K562 (cell line): ENCODE measurements at regions not wholly inside any gene's neighbourhood (a gene's known extent, or its start where the extent isn't known, plus 50 kb on each side); places are given as distances from the start of the nearest gene placed in this dataset.

ENCODE experiments used
- ATAC-seq: fragments of 200-7000 bp; cut with Tn5 transposase; 3 replicates; pipeline ENCODE4 v1.9.1; 2020; ENCODE audit warnings: moderate library complexity
- BruUV-seq: library from RNA; stranded (reverse); fragments of 400-500 nt; replicated peaks from 2 replicates; lab custom pipeline; 2021; lab: Mats Ljungman, UMichigan
- CTCF ChIA-PET: fragments of 300-600 bp; formaldehyde crosslinking; extraction: SDS; loops from one replicate; lab custom pipeline; 2021; ENCODE audit warnings: low intra/inter-chr PET ratio; lab: Yijun Ruan, JAX
- POLR2A ChIA-PET: fragments of 300-600, 350-650 bp; sonication (Branson Sonifier 250); formaldehyde crosslinking; extraction: SDS; loops from one replicate; lab custom pipeline; 2021; ENCODE audit warnings: antibody characterized with exemption, inconsistent platforms; lab: Yijun Ruan, JAX
- DNase-seq, 4 experiments: peaks; one replicate each; pipeline versions ENCODE4 v3.0.0 to v3.0.0-alpha.2; 2011 to 2018; ENCODE audit warnings: low spot score in 3 of 4, mixed read lengths in 3 of 4; ENCODE audit errors: extremely low read depth in 1 of 4
- FAIRE-seq: peaks from 2 replicates; lab custom pipeline; 2011; peaks lifted over from hg19 to GRCh38; lab: Jason Lieb, UNC
- H2AFZ ChIP-seq: 2 replicates; pipeline ENCODE4 v1.6.0; 2011; ENCODE audit warnings: low read depth, low read length, control low read depth, inconsistent platforms
- H3K27ac ChIP-seq: fragments of 200-600 bp; 3 replicates; pipeline ENCODE4 v1.8.0; 2011; ENCODE audit warnings: low read depth, mild to moderate bottlenecking, control low read depth, inconsistent platforms, low read length, moderate library complexity, mixed read lengths; ENCODE audit errors: extremely low read depth
- H3K27me3 ChIP-seq, 2 experiments: fragments of 300-600 bp in 1 of 2; 2 replicates in 1 of 2; 3 replicates in 1 of 2; pipeline versions ENCODE4 v1.6.0 to v1.8.0; 2011; ENCODE audit warnings: inconsistent platforms in 2 of 2, low read length in 2 of 2, mild to moderate bottlenecking in 1 of 2, mixed read lengths in 1 of 2, moderate library complexity in 1 of 2; ENCODE audit not compliant: control insufficient read depth in 2 of 2, insufficient read depth in 2 of 2
- H3K36me3 ChIP-seq: fragments of 300-600 bp; 3 replicates; pipeline ENCODE4 v1.8.0; 2011; ENCODE audit warnings: mild to moderate bottlenecking, low read length, inconsistent platforms; ENCODE audit not compliant: control insufficient read depth, insufficient read depth
- H3K4me1 ChIP-seq, 2 experiments: fragments of 200-600 bp in 1 of 2; replicated peaks in 1 of 2; 2 replicates in 1 of 2; 3 replicates in 1 of 2; pipeline versions ENCODE4 v1.5.1 to v1.8.0; 2011; ENCODE audit warnings: inconsistent platforms in 2 of 2, low read length in 2 of 2, mild to moderate bottlenecking in 1 of 2, mixed read lengths in 1 of 2, moderate library complexity in 1 of 2; ENCODE audit not compliant: control insufficient read depth in 2 of 2, insufficient read depth in 2 of 2
- H3K4me2 ChIP-seq: 2 replicates; pipeline ENCODE4 v1.6.1; 2011; ENCODE audit warnings: low read length, control low read depth, inconsistent platforms, mixed read lengths; ENCODE audit not compliant: insufficient read depth
- H3K4me3 ChIP-seq: fragments of 200-600 bp; sonication (generic), shearing (Covaris generic); 2 replicates; pipeline ENCODE4 v1.5.1; 2016; ENCODE audit warnings: control low read depth, inconsistent platforms
- H3K79me2 ChIP-seq: fragments of 200-600 bp; 3 replicates; pipeline ENCODE4 v1.8.0; 2011; ENCODE audit warnings: low read length, inconsistent platforms; ENCODE audit not compliant: control insufficient read depth, insufficient read depth
- H3K9ac ChIP-seq, 2 experiments: 2 replicates each; pipeline versions ENCODE4 v1.6.0 to v1.6.1; 2011; ENCODE audit warnings: low read depth in 2 of 2, low read length in 2 of 2, control low read depth in 1 of 2, inconsistent platforms in 1 of 2, mild to moderate bottlenecking in 1 of 2, mixed read lengths in 1 of 2; ENCODE audit not compliant: insufficient read depth in 1 of 2
- H3K9me1 ChIP-seq: one replicate; pipeline ENCODE4 v1.6.0; 2011; ENCODE audit warnings: inconsistent platforms, mild to moderate bottlenecking, low read length, moderate library complexity; ENCODE audit not compliant: control insufficient read depth, insufficient read depth
- H3K9me3 ChIP-seq: replicated peaks from 2 replicates; pipeline ENCODE4 v1.5.1; 2011; ENCODE audit warnings: low read depth, low read length, inconsistent platforms; ENCODE audit not compliant: control insufficient read depth, insufficient read depth
- H4K20me1 ChIP-seq: replicated peaks from 2 replicates; pipeline ENCODE4 v1.6.1; 2011; ENCODE audit warnings: low read length, inconsistent platforms, mixed read lengths; ENCODE audit not compliant: control insufficient read depth, insufficient read depth
- ARID1B ChIP-seq: fragments of 450-650 bp; IDR thresholded peaks from 2 replicates; pipeline ENCODE4 v1.6.1; 2016; ENCODE audit warnings: antibody characterized with exemption, mild to moderate bottlenecking, inconsistent platforms
- CCAR2 ChIP-seq: fragments of 200-400 bp; formaldehyde crosslinking; IDR thresholded peaks from 2 replicates; pipeline ENCODE4 v1.6.1; 2017; ENCODE audit warnings: mild to moderate bottlenecking, low read depth, low read length
- DDX20 ChIP-seq: fragments of 450-650 bp; IDR thresholded peaks from 2 replicates; pipeline ENCODE4 v1.6.1; 2016; ENCODE audit warnings: missing genetic modification characterization, low read depth, mild to moderate bottlenecking, missing compliant biosample characterization, moderate library complexity
- HES1 ChIP-seq: fragments of 450-650 bp; IDR thresholded peaks from 2 replicates; pipeline ENCODE4 v1.6.1; 2016; ENCODE audit warnings: low read depth, mild to moderate bottlenecking, moderate library complexity
- HMBOX1 ChIP-seq: sonication (generic); IDR thresholded peaks from 2 replicates; pipeline ENCODE4 v1.6.1; 2016
- MEF2A ChIP-seq: IDR thresholded peaks from 2 replicates; pipeline ENCODE4 v1.6.1; 2011; ENCODE audit warnings: low read depth, mild to moderate bottlenecking, low read length, moderate library complexity; ENCODE audit not compliant: control insufficient read depth
- PHTF2 ChIP-seq: fragments of 250-450 bp; sonication (Bioruptor Pico); IDR thresholded peaks from 2 replicates; pipeline ENCODE4 v1.5.0; 2021; ENCODE audit warnings: mild to moderate bottlenecking
- PRPF4 ChIP-seq: fragments of 200-400 bp; formaldehyde crosslinking; IDR thresholded peaks from one replicate; pipeline ENCODE4 v1.6.1; 2017; ENCODE audit warnings: low read length, low read depth, mild to moderate bottlenecking; ENCODE audit not compliant: insufficient read depth, poor library complexity, severe bottlenecking
- SRSF7 ChIP-seq: fragments of 200-400 bp; formaldehyde crosslinking; optimal IDR thresholded peaks from 2 replicates; pipeline ENCODE3; 2017; ENCODE audit warnings: mild to moderate bottlenecking, low read depth, low read length
- ZBTB7A ChIP-seq: IDR thresholded peaks from 2 replicates; pipeline ENCODE4 v1.6.1; 2011; ENCODE audit warnings: low read depth, mild to moderate bottlenecking, low read length, moderate library complexity, borderline replicate concordance; ENCODE audit not compliant: control insufficient read depth
- ZMIZ1 ChIP-seq, 2 experiments: fragments of 150-350 bp in 1 of 2; IDR thresholded peaks; 2 replicates each; pipeline ENCODE4 v1.6.1; 2012 to 2016; ENCODE audit warnings: low read depth in 2 of 2, low read length in 2 of 2, mild to moderate bottlenecking in 1 of 2, moderate library complexity in 1 of 2
- WGBS: fragments of 100-300 bp; shearing (Covaris generic); methylation state at CpG from one replicate; pipeline ENCODE4 v1.1.6; 2016; ENCODE audit warnings: low coverage, mixed read lengths; ENCODE audit not compliant: insufficient coverage; ENCODE audit errors: missing lambda C conversion rate; 5-methylcytosine and 5-hydroxymethylcytosine counted together
- in situ Hi-C: fragments of 300-500 bp; cut with MboI; formaldehyde crosslinking; loops from 4 replicates; pipeline ENCODE4 v1.15.0; 2018; ENCODE audit warnings: inconsistent platforms, mixed read lengths
- intact Hi-C: fragments of 100-400 bp; cut with micrococcal nuclease; formaldehyde crosslinking; loops from 2 replicates; pipeline ENCODE4 v1.14.2; 2022

GRCh38 chr12:110794623-110795280 is 52.0 kb upstream of the CCDC63 start (continued):
- TF ChIP-seq SRSF7, result no peak
- no peak for TF ChIP-seq HMBOX1
- TF ChIP-seq MEF2A, result no peak

- no peaks in the 10 kb centered on the region for H3K9me1 ChIP-seq
- CTCF ChIA-PET, result no interaction called here
- H3K27me3 ChIP-seq, result no peaks in the 10 kb centered on the region
- no peaks in the 10 kb centered on the region; a peak in 2 of 5 replicates for H3K4me1 ChIP-seq
- H3K36me3 ChIP-seq, result no peaks in the 10 kb centered on the region
- in situ Hi-C loops, result no loop called here
- intact Hi-C loops, result no loop called here
- peak; percentile 80 for FAIRE-seq
- no peaks in the 10 kb centered on the region for H3K9me3 ChIP-seq
- 20% methylated on average over 8 of the region's 8 CpGs for WGBS
- 0 out of 2 replicates have a peak overlapping the region, but pooled peaks have one; percentile 20 for H2AFZ ChIP-seq
- no peaks in the 10 kb centered on the region for H3K79me2 ChIP-seq
- POLR2A ChIA-PET, result no interaction called here
- BruUV-seq, result no TSS peak
- no peak overlapping the region for H3K4me2 ChIP-seq
- peak; percentile 50 to 67 (median 60) for DNase-seq
- H3K9ac ChIP-seq, result no peak overlapping the region
- no peak overlapping the region for H3K27ac ChIP-seq
- peak; percentile 94 for ATAC-seq
- no peaks in the 10 kb centered on the region for H4K20me1 ChIP-seq
- H3K4me3 ChIP-seq, result no peak overlapping the region
- TF ChIP-seq CCAR2, result no peak
- TF ChIP-seq DDX20 (tag), result no peak
- TF ChIP-seq ARID1B, result peak; percentile 55; the same call in 1 of the 2 replicates
- no peak for TF ChIP-seq PRPF4
- TF ChIP-seq HES1, result no peak
- no peak for TF ChIP-seq PHTF2
- no peak for TF ChIP-seq ZBTB7A
- TF ChIP-seq ZMIZ1 (IDR thresholded peaks at IDR 0.05; ENCODE audit: low read depth in 2 of 2, low read length in 2 of 2), result no peak
These were observed 49.8 kb upstream of the CCDC63 start for GRCh38 chr12:110796952-110797351.
